ENCODE measurements at regions not wholly inside any gene's neighbourhood (a gene's known extent, or its start where the extent isn't known, plus 50 kb on each side); places are given as distances from the start of the nearest gene placed in this dataset.
A peak's percentile ranks its signal among the peaks of the same experiment; 100 is the strongest.

- TF ChIP-seq NR1H2 (CRISPR knock-in tag; IDR thresholded peaks at IDR 0.05): no peak
- TF ChIP-seq PRDM15 (CRISPR knock-in tag; IDR thresholded peaks at IDR 0.05): no peak
- TF ChIP-seq JAZF1 (CRISPR knock-in tag; IDR thresholded peaks at IDR 0.05): no peak
Measured at GRCh38 chr20:41894255-41894963, 276.2 kb upstream of the CHD6 start (continued).

- Mint-ChIP-seq H3K9me3 (peaks cover 4% of the 10 kb centered on the region; the same call in 1 of the 2 replicates), H3K4me3 (no peak overlapping the region), H3K27me3 (ENCODE audit: low read depth) (no peaks in the 10 kb centered on the region), H3K4me1 (peaks cover 38% of the 10 kb centered on the region), H3K36me3 (no peaks in the 10 kb centered on the region), H3K27ac (no peak overlapping the region)
- ATAC-seq (no peak), DNase-seq (ENCODE audit: low spot score) (no peak)
- ChIA-PET POLR2A (no interaction called here), CTCF (interaction anchor here (1.2 kb wide), 1 partner anchor 8 kb away, joined by 3 read pairs; no protein-coding TSS in a partner anchor)
- TF ChIP-seq, protein P1, sequence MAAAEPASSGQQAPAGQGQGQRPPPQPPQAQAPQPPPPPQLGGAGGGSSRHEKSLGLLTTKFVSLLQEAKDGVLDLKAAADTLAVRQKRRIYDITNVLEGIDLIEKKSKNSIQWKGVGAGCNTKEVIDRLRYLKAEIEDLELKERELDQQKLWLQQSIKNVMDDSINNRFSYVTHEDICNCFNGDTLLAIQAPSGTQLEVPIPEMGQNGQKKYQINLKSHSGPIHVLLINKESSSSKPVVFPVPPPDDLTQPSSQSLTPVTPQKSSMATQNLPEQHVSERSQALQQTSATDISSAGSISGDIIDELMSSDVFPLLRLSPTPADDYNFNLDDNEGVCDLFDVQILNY (CRISPR knock-in tag; IDR thresholded peaks at IDR 0.05): no peak
- TF ChIP-seq USF1 (CRISPR knock-in tag; IDR thresholded peaks at IDR 0.05) (no peak), OVOL2 (CRISPR knock-in tag; IDR thresholded peaks at IDR 0.05; ENCODE audit: borderline replicate concordance) (no peak), ZNF416 (CRISPR knock-in tag; IDR thresholded peaks at IDR 0.05) (no peak)
- TF ChIP-seq, protein P2, sequence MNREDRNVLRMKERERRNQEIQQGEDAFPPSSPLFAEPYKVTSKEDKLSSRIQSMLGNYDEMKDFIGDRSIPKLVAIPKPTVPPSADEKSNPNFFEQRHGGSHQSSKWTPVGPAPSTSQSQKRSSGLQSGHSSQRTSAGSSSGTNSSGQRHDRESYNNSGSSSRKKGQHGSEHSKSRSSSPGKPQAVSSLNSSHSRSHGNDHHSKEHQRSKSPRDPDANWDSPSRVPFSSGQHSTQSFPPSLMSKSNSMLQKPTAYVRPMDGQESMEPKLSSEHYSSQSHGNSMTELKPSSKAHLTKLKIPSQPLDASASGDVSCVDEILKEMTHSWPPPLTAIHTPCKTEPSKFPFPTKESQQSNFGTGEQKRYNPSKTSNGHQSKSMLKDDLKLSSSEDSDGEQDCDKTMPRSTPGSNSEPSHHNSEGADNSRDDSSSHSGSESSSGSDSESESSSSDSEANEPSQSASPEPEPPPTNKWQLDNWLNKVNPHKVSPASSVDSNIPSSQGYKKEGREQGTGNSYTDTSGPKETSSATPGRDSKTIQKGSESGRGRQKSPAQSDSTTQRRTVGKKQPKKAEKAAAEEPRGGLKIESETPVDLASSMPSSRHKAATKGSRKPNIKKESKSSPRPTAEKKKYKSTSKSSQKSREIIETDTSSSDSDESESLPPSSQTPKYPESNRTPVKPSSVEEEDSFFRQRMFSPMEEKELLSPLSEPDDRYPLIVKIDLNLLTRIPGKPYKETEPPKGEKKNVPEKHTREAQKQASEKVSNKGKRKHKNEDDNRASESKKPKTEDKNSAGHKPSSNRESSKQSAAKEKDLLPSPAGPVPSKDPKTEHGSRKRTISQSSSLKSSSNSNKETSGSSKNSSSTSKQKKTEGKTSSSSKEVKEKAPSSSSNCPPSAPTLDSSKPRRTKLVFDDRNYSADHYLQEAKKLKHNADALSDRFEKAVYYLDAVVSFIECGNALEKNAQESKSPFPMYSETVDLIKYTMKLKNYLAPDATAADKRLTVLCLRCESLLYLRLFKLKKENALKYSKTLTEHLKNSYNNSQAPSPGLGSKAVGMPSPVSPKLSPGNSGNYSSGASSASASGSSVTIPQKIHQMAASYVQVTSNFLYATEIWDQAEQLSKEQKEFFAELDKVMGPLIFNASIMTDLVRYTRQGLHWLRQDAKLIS (CRISPR knock-in tag; IDR thresholded peaks at IDR 0.05; ENCODE audit: borderline replicate concordance): no peak
- TF ChIP-seq, protein P3, sequence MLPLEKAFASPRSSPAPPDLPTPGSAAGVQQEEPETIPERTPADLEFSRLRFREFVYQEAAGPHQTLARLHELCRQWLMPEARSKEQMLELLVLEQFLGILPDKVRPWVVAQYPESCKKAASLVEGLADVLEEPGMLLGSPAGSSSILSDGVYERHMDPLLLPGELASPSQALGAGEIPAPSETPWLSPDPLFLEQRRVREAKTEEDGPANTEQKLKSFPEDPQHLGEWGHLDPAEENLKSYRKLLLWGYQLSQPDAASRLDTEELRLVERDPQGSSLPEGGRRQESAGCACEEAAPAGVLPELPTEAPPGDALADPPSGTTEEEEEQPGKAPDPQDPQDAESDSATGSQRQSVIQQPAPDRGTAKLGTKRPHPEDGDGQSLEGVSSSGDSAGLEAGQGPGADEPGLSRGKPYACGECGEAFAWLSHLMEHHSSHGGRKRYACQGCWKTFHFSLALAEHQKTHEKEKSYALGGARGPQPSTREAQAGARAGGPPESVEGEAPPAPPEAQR (CRISPR knock-in tag; IDR thresholded peaks at IDR 0.05): no peak
Measured at GRCh38 chr20:41892031-41892430, 273.9 kb upstream of the CHD6 start.

- Mint-ChIP-seq H3K27ac (peak overlapping the region; percentile 81), H3K27me3 (ENCODE audit: low read depth) (no peaks in the 10 kb centered on the region), H3K36me3 (no peaks in the 10 kb centered on the region), H3K4me3 (no peak overlapping the region), H3K4me1 (peaks cover 38% of the 10 kb centered on the region), H3K9me3 (peaks cover 4% of the 10 kb centered on the region; the same call in 1 of the 2 replicates)
- ATAC-seq: peak; percentile 38
- CTCF ChIA-PET: interaction anchor here (0.6 to 1.7 kb wide), 11 partner anchors 11 to 1142 kb away, joined by 3 to 15 read pairs (median 4); no protein-coding TSS in a partner anchor
- DNase-seq (ENCODE audit: low spot score): no peak
- TF ChIP-seq ZNF219 (CRISPR knock-in tag; IDR thresholded peaks at IDR 0.05; ENCODE audit: borderline replicate concordance) (no peak), IRF2 (CRISPR knock-in tag; IDR thresholded peaks at IDR 0.05; ENCODE audit: borderline replicate concordance, low read depth) (no peak), TEAD4 (CRISPR knock-in tag; IDR thresholded peaks at IDR 0.05) (no peak), OVOL2 (CRISPR knock-in tag; IDR thresholded peaks at IDR 0.05; ENCODE audit: borderline replicate concordance) (no peak), SP1 (CRISPR knock-in tag; conservative IDR thresholded peaks at IDR 0.05) (no peak), ZNF396 (CRISPR knock-in tag; IDR thresholded peaks at IDR 0.05; ENCODE audit: borderline replicate concordance) (no peak), NR2C2 (CRISPR knock-in tag; IDR thresholded peaks at IDR 0.05) (no peak)
- TF ChIP-seq, protein P4, sequence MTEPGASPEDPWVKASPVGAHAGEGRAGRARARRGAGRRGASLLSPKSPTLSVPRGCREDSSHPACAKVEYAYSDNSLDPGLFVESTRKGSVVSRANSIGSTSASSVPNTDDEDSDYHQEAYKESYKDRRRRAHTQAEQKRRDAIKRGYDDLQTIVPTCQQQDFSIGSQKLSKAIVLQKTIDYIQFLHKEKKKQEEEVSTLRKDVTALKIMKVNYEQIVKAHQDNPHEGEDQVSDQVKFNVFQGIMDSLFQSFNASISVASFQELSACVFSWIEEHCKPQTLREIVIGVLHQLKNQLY (CRISPR knock-in tag; IDR thresholded peaks at IDR 0.05): no peak
- POLR2A ChIA-PET: no interaction called here
Measured at GRCh38 chr20:41889844-41890224, 271.7 kb upstream of the CHD6 start.
